NCI-H1092 (cell line): ENCODE measurements at regions not wholly inside any gene's neighbourhood (a gene's known extent, or its start where the extent isn't known, plus 50 kb on each side); places are given as distances from the start of the nearest gene placed in this dataset.
"Not testable (repeated sequence)": the region's sequence is repeated elsewhere in the genome, so short reads cannot be mapped to it uniquely, and the experiment has no call there.

Experiments
- DNase-seq: peaks from one replicate; lab custom pipeline; 2025; lab: John Stamatoyannopoulos, UW

DNA sequence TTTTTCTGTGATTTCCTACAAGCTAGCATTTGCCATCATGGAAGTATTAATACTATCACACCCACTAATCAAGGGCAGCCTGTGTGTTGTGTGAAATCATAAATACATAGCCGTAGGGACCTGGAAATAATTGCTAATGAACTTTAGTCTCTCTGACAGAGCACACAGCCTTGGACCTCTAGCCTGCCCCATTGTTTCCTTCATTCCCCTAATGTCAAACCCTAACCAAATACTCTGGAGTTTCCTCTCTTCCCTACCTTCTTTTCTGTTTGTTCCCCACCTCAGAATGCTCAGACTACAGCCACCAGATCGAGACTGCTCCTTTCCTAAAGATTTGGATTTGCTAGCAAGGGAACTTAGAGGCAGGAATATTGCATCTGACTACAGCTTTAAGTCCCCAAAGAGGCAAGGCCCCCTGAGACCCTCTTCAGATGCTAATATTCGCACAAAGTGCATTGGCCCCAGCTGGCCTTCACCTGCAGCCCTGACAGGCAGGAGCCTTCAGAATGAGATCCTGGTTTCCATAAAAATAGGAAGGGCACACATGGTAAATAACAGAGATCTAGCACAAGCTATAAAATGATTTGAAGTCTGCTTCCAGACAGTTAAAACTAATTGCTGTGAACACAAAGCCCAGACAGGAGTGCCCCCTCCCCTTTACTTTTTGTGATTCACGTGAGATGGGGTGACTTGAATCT is 279.2 kb upstream of the DCC start:
- no peak for DNase-seq

DNA sequence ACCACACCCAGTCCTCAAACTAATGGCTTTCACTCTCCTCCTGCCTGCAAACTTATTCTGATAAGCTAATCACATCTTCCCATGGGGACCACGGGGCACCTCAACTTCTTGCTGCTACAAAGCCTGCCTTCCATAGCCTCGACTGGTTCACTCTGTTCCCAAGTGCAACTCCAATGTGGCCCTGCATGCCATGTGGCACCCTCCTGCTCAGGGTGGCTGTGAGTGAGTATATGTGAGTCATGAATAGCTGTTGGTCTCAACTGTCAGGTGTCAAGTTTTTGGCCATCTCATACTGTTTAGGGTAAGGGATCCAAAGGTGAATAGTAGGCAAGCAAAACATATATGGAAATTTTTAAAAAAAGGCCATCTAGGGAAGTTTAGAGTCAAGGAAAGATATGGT is 276.1 kb upstream of the DCC start:
- DNase-seq, result no peak

DNA sequence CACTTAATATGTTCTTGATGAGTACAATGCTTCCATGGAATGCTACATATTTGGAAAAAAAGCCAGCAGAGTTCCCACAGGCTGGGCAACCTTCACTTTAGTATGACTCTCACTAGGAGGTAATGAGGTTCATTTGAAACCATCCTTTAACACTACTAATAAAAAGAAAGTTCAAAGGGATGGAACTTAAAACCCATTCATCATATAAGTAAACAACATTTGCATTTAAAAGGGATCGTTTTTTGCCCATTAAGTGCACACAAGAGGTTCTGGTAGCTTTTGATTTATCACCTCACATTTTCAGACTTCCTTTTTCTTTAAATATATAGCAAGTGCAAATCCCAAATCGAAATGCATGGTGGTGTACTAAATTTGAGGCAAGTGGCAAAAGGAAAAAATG is 270.8 kb upstream of the DCC start:
- no peak for DNase-seq

DNA sequence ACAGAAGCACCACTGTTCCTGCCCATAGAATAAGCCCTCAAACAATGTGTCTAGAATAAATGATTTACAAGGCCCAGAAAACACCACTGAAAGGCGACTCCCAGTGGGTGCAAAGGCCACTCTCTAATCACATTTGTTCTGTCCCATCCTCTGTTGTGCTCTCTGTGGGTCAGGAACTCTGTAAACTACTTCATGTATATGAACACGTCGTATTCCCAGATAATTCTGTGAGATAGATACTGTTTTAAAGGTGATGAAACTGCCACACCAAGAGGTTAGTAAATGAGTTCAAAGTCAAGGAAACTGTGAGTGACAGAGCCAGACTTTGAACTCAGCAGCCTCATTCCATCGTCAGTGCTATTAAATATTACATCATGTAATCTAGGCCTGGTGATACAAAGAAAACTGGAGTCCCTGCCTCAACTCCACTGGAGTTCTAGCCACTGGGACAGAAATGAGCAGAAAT is 269.7 kb upstream of the DCC start:
- DNase-seq, result no peak

DNA sequence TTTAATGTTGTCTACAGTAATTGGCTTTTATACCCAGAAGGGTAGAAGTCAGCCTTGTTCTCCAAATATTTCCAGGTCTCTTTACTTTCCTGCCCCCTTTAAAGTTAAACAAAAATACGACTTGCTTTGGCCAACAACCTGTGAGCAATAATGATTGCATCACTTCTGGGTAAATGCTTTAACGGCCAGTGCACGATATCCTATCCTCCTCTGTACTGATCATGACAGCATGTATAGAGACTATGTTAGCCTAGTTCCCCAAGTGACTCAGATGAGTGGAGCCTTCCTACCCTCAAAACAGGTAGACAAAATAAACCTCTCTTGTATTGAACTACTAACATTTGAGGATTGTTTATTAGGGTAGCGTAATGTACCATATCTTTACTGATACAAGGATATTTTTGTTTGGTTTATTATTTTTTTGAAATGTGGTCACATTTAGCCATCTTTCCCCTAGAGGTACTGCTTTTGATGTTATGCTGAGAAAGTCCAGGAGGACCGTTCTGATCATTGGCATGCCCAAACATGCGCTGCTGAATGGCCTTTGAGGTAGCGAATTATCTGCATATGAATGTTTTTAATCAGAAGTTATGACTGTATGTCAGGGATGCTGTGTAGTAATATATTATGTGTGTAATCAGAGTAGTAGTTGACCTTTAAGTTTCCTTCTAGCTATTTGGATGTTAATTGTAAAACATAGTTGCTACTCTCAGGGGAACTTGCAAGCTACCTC is 262.6 kb upstream of the DCC start:
- no peak for DNase-seq

DNA sequence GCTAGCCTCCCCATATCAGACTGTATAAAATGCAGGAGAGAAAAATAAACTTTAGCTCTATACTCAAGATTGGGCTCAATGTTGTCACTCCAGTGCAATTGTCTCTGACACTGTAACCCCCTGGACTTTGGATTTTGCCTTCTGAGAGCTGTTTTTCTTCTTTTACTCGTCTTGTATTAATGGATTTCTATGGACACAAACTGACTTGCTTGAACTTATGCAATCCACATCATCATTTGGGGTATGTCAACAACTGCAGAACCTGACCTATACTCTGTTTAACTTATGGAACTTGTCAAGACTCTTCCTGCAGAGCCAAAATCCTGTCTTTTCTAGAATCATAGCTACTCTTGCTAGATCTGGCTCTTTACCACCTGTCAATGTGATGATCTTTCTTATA is 257.8 kb upstream of the DCC start:
- no peak for DNase-seq

DNA sequence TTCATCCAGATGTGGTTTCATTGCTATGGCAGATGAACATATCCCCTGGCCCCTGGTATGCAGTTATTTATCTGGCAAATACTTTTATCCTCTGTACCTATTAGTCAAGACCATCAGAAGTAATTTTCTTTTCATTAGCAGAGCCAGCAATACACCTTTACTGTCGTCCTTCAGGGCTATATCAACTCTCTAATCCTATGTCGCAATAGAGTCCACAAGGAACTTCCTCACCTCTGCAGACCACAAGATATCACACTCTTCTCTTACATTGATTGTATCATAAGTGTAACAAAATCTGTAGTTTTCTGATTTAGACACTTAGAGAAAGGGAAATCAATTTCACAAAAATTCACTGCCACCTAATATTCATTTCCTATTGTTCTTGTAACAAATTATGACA is 252.9 kb upstream of the DCC start:
- no peak for DNase-seq

DNA sequence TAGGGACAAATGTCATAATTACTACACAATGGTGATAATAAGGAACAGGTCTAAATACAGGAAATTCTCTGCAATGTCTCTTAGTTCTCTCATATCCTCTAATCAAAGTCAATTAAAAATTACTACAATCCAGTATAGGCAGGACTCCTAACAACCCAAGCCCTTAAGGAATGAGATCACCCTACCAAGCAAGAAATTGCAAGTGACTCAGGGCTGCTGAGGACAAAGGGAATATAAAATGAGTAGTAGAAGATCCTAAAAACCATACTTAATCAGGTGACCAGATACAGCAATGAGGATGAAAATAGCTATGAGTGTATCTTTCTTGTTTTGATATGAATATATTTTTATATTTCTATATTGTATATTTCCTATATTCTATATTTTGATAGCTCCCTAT is 250.0 kb upstream of the DCC start:
- no peak for DNase-seq

DNA sequence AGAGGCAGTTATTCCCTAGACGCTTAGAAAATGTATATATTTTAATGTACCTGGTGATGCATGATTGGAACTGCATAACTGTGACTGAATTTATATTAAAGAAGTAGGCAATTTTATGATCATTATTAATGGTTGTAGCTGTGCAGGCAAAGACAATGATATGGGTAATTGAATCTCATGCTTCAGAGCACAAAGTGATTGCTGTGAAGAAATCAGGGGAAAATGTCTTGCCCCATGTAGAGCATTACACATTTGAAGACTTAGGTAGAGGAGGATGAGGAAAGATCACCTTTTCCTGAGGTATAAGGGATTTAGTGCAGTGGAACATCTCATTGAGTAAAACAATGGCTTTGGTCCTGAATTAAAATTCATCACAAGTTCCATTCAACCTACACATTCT is 246.8 kb upstream of the DCC start:
- DNase-seq, result no peak

DNA sequence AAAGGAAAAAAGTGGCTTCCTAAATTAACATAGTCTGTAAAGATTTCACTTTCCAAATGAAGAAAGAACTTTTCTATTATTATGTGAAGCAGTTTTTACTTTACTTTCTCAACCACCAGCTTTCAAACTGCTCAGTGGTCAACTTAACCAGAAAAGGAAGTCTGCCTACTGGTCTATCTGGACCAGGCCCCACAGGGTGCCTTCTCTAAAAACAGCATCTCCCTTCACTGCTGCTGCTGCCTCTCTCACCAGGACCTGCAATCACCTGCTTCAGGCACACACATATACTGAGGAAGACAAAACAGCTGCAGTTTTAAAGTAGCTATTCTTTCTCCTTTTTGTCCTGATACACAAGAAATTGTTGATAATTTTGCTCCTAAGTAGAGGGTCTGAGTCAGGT is 221.3 kb upstream of the DCC start:
- DNase-seq, result no peak

DNA sequence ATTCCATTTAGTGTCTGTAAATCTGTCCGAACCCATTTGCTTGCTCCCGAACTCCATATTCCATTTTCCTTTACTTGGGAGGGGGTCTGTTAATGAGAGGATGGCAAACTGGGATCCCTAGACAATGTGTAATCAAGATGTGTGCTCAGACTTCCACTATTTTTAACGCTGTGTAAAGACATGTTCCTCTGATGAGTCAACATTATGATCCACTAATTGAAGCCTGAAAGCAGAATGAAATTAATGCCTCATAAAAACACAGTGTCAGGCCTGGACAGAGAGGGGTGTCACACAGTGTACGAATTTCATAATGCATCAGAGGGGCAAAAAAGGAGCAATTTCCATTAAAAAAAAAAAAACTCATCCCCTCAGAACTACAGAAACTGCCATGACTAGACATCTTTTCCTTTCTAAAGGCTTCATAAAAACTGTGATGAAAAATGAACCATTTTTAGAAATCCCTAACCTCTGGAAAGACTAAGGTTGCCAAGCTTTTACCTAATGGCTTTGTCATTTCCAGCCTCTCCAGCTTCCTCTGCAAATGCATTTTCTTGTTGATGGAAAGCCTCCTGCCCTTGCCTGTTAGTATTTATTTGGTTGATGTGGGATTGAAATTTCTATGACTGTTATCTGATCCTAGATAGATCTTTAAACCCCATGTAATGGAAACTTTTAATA is 209.2 kb upstream of the DCC start:
- DNase-seq, result no peak

DNA sequence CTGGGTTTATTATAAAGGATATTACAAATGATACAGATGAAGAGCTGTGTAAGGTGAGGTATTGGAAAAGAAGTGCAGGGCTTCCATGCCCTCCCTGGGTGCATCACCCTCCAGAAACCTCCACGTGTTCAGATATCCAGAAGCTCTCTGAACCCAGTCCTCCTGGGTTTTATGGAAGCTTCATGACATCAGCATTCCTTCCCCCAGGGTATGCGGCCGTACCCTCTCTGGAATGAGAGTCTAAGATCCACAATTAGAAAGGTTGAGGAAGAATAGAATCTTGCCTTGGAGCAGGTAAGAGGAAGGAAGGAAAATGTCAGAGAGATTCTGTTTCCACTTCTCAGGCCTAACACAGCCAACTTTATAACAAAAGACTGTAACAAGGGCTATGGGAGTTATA is 208.2 kb upstream of the DCC start:
- DNase-seq, result no peak

DNA sequence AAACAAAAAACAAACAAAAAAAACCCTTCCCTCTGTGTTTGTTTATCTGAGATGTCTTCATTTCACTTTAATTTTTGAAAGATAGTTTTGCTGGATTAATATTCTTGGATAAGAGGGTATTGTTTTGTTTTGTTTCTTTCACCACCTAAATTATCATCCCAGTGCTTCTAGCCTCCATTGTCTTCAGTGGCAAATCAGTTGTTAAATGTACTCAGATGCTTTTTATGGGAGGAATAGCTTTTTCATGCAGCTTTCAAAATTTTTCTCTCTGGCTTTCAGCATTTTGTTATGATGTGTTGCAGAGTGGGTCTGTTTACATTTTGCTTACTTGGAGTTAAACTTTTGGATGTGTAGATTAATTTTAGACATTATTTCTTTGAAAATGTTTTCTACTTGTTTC is 203.5 kb upstream of the DCC start:
- DNase-seq, result no peak

DNA sequence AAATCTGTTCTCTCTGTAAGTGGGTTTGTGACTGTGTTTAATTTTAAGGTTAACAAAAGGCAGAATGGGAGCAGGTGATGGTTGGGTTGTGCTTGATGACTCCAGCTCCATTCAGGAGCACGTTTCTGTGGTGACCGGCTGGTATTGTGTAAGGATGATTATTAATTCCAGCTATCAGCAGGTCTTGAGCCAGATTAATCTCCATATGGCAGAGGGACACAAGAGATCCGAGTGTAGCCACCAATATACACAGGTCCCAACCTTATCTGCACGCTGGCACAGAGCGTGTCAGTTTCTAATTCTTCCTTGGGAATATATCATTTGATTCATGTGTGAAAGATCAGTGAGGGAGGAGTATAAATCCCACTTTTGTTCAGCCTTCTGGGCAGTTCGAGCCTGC is 199.0 kb upstream of the DCC start:
- no peak for DNase-seq

DNA sequence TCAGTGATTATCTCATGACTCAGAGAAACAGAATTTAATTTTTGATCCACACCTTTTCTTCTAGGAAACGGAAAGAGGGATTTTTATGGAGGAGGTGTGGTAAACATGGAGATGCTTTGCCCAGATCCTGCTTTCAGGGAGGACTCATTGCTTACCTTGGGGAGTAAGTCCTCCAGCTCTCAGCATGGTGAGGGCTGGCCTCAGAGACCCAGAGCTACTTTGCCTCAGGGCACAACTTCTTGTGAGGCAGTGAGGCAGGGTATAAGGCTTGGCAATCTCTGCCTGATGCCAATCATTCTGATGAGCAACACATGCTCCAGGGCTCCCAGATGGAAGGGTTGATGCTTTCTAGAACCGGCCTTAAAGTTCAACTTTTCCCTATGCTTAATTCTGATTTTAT is 189.9 kb upstream of the DCC start:
- DNase-seq, result no peak

DNA sequence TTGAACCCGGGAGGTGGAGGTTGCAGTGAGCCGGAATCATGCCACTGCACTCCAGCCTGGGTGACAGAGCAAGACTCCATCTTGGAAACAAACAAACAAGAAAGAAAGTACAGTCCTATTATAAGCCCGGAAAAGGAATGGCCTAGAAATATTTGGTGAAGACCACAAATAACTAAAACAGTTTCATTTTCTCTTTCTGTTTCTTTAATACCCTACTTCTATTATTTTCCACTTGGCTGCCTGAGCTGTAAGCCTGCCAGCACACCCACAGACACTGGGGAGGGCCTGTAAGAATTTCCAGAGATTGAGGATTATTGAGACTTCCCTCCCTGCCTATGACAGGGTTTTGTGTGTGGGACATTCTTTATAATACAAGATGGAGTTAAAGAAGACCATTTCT is 188.0 kb upstream of the DCC start:
- no peak for DNase-seq

DNA sequence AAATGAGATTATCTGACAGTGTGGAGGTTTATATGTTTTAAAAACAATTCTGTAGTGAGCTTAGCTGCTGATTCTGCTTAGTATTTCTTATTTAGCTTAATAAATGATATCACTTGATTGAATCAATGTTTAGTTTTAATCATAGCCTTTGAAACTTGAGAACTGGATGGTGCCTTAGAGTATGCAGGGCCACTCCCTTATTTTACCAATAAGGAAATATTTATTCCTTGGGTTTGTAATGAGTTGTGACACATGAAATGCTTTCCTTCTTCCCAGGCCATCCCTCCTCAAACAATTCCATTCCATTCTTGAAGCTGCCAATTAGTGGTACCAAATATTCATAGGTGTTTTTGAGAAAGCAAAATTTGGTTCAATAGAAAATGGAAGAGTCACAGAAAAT is 183.8 kb upstream of the DCC start:
- DNase-seq, result no peak

DNA sequence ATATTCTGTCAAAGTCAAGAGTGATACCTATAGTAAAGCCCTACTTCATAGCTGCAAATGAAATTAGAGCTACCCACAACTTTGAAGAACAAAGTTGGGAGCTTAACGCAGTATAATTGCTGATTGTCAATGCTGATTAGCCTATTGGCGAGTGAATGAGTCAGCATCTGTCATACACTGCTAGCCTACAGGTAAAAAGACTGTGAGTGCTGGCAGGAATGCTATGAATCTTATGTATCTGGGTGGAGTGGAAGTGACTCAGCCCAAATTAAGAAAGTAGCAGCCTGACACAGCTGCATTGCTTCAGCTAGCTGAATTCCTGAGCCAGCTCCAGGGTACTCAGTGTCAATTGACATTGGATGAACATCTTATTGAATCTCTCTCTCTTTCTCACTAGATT is 179.4 kb upstream of the DCC start:
- no peak for DNase-seq

DNA sequence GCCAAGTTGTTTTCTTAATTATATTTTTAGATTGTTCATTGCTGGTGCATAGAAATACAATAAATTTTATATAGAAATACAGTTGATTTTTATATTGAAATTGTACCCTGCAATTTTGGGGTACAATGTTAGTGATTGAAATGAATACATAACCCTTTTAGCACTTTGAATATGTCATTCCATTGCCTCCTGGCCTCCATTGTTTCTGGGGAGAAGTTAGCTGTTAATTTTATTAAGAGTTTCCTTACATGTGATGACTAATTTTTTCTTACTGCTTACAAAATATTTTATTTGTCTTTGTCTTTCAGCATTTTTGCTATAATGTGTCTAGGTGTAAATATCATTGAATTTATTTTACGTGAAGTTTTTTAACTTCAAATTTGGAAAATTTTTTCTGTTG is 176.5 kb upstream of the DCC start:
- DNase-seq, result no peak

DNA sequence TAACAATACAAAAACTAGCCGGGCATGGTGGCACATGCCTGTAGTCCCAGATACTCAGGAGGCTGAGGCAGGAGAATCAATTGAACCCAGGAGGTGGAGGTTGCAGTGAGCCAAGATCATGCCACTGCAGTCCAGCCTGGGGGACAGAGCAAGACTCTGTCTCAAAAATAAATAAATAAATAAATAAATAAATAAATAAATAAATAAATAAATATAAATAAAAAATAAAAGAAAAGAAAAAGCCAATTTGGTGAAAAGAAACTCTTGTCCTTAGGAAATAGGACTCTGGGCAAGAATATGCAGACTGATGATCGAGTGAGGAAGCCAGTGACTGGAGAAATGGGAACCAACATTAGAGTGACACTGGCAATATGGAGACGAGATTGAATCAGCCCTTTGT is 171.9 kb upstream of the DCC start:
- DNase-seq, result not testable (repeated sequence)

DNA sequence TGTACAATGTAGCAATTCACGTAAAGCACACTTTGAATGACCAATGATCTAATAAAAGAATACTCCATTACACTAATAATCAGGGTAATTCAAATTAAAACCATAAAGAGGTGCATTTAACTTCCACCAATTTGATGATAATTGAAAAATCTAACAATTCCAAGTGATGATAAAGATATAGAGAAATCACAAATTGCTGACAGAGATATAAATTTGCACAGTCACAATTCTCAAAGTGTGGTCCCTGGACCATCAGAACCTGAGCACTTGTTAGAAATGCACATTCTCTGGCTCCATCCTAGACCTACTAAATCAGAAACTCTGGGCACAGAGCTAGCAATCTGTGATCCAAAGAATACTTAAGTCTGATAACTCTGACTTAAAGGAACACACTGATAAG is 165.8 kb upstream of the DCC start:
- no peak for DNase-seq

DNA sequence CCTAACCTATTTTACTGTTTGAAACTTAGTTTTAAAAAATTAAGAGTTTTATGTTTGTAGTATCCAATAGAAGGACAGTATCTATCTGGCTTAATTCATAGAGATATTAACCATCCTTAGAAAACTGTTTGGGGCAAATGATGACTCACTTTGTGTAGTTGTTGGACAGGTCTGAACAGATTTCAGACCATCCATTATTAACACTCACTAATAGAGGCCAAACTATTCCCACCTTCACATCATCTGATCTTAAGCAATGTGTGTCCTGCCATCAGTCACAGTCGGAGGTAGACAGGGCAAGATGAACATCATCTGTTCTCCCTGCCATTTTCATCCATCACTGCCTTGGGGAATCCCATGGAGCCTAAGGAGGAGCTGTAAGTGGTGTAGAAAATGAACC is 164.6 kb upstream of the DCC start:
- no peak for DNase-seq

DNA sequence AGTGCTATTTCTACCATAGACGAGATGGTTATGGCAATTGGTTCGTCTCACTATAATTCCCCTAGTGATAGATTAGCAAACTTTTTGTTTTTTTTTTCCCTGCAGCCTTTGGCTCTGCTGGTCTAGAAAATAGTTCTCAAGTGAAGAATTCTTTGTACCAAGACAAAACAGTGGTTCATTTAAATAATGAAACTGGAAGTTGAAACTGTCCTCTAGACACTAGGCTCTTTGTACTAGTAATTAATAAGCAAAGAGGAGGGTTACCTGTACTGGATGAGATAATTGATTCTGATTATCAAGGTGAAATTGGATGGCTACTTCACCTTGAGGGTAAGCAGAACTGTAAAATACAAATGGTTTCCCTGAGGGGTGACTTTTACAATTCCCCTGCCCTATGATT is 156.9 kb upstream of the DCC start:
- DNase-seq, result no peak
